Ovary (tissue), 7 donors: ENCODE measurements at regions not wholly inside any gene's neighbourhood (a gene's known extent, or its start where the extent isn't known, plus 50 kb on each side); places are given as distances from the start of the nearest gene placed in this dataset.

Experiments used
- DNase-seq, 5 donors: peaks; one replicate each; pipeline ENCODE4 v3.0.0-alpha.2; 2019 to 2020
- H3K27ac ChIP-seq, 2 donors: fragments of 200-600 bp; one replicate each; pipeline versions ENCODE4 v1.5.1 to v1.8.0; 2019 to 2022
- H3K27me3 ChIP-seq: fragments of 200-600 bp; one replicate; pipeline ENCODE4 v1.8.0; 2022
- H3K36me3 ChIP-seq: fragments of 200-600 bp; sonication (generic); one replicate; pipeline ENCODE4 v1.5.1; 2019
- H3K4me1 ChIP-seq: one replicate; pipeline ENCODE4 v1.8.1; 2013; ENCODE audit warnings: mild to moderate bottlenecking, moderate library complexity; ENCODE audit not compliant: insufficient read depth
- H3K4me3 ChIP-seq: fragments of 200-600 bp; sonication (generic); one replicate; pipeline ENCODE4 v1.5.1; 2017
- H3K9me3 ChIP-seq, 2 donors: fragments of 200-600 bp in 1 of 2; sonication (generic) in 1 of 2; one replicate each; pipeline versions ENCODE4 v1.5.1 to v1.8.1; 2013 to 2019; ENCODE audit warnings: mild to moderate bottlenecking in 1 of 2, moderate library complexity in 1 of 2
- EP300 ChIP-seq: sonication (generic); formaldehyde crosslinking; IDR thresholded peaks from one replicate; pipeline ENCODE4 v1.6.1; 2017; ENCODE audit warnings: antibody characterized with exemption
- POLR2A ChIP-seq: fragments of 450-650 bp; IDR thresholded peaks from one replicate; pipeline ENCODE4 v1.6.1; 2017; ENCODE audit warnings: antibody characterized with exemption, mild to moderate bottlenecking, moderate library complexity
- WGBS, 3 donors: extraction: QIAGEN DNeasy Blood & Tissue Kit in 1 of 3; methylation state at CpG; one replicate each; pipeline versions ENCODE4 v1.1.5 to v1.1.7; 2013 to 2017; 5-methylcytosine and 5-hydroxymethylcytosine counted together
- intact Hi-C, 4 donors: fragments of 100-400 bp; cut with DNase I; formaldehyde crosslinking; loops; one replicate each; pipeline versions ENCODE4 v1.11.0 to v1.15.1; 2022 to 2023
- TF ChIP-seq, protein P1 (sequence below), 3 donors: fragments of 450-650 bp in 2 of 3; fragments of 200-600 bp in 1 of 3; IDR thresholded peaks; one replicate each; pipeline versions ENCODE4 v1.5.1 to v1.8.0; 2016 to 2022; ENCODE audit warnings: antibody characterized with exemption in 3 of 3, mild to moderate bottlenecking in 1 of 3
- donor health status: DM: no; HTN: no; CAD: no; lungs with moderate emphysema.
- donor health status: DM: no; HTN: no; CAD: no.
- donor health status: Bipolar disorder and iron deficiency.
- donor health status: DM: no; HTN: no; CAD: no.
- donor health status: DM: yes; HTN: yes; CAD: no.

DNA sequence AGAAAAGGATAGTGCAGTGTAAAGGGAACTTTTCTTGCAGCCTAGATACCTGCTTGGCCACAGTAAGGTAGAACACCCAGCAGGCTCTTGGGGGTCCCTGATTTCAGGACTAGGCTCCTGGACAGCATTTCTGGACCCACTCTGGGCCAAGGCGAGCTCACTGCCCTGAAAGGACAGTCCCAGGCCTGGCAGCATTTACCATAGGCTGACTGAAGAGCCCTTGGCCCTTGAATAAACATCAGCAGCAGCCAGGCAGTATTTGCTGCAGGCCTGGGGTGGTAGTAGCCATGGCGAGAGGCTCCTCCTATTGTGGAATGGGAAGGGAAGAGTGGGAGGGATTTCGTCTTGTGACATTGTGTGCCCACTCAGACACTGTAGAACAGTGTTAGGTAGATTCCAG is 529.2 kb downstream of the TUSC7 start:
- intact Hi-C loops: no loop called here
- TF ChIP-seq, protein P1, sequence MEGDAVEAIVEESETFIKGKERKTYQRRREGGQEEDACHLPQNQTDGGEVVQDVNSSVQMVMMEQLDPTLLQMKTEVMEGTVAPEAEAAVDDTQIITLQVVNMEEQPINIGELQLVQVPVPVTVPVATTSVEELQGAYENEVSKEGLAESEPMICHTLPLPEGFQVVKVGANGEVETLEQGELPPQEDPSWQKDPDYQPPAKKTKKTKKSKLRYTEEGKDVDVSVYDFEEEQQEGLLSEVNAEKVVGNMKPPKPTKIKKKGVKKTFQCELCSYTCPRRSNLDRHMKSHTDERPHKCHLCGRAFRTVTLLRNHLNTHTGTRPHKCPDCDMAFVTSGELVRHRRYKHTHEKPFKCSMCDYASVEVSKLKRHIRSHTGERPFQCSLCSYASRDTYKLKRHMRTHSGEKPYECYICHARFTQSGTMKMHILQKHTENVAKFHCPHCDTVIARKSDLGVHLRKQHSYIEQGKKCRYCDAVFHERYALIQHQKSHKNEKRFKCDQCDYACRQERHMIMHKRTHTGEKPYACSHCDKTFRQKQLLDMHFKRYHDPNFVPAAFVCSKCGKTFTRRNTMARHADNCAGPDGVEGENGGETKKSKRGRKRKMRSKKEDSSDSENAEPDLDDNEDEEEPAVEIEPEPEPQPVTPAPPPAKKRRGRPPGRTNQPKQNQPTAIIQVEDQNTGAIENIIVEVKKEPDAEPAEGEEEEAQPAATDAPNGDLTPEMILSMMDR (IDR thresholded peaks at IDR 0.05): no peak
- TF ChIP-seq POLR2A (no peak), EP300 (no peak)
- no peak overlapping the region for H3K27ac ChIP-seq
- H3K36me3 ChIP-seq: no peaks in the 10 kb centered on the region
- no peak for DNase-seq
- no peaks in the 10 kb centered on the region for H3K27me3 ChIP-seq
- no peak overlapping the region for H3K4me3 ChIP-seq
- H3K4me1 ChIP-seq: no peaks in the 10 kb centered on the region
- WGBS, 3 donors: 84 to 98% (median 91%) methylated on average over 3 of the region's 3 CpGs
- H3K9me3 ChIP-seq: no peaks in the 10 kb centered on the region

DNA sequence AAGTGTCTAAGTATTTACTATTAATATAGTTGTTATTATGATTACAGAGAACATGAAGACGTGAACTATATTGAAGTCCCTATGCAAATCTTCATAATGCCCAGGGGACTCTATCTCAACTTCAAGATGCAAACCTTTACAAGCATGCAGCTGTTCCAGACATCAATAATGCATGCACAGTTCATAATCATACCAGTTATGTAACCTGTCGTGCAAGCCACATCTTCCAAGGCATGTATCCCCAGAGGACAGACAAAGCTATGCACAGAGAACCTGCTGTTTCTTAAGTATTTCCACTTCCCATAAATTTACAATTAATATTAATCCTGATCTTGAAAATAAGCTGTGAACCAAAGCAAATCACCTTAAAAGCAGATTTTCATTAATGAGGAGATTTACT is 534.1 kb downstream of the TUSC7 start:
- H3K9me3 ChIP-seq: no peaks in the 10 kb centered on the region
- no peak overlapping the region for H3K27ac ChIP-seq
- TF ChIP-seq EP300 (no peak), POLR2A (no peak)
- TF ChIP-seq, protein P1 (IDR thresholded peaks at IDR 0.05): no peak
- H3K27me3 ChIP-seq: no peaks in the 10 kb centered on the region
- H3K36me3 ChIP-seq: no peaks in the 10 kb centered on the region
- intact Hi-C loops: no loop called here
- DNase-seq: no peak
- H3K4me3 ChIP-seq: no peak overlapping the region
- WGBS, 3 donors: 71 to 84% (median 78%) methylated on average over 2 of the region's 2 CpGs
- no peaks in the 10 kb centered on the region for H3K4me1 ChIP-seq

DNA sequence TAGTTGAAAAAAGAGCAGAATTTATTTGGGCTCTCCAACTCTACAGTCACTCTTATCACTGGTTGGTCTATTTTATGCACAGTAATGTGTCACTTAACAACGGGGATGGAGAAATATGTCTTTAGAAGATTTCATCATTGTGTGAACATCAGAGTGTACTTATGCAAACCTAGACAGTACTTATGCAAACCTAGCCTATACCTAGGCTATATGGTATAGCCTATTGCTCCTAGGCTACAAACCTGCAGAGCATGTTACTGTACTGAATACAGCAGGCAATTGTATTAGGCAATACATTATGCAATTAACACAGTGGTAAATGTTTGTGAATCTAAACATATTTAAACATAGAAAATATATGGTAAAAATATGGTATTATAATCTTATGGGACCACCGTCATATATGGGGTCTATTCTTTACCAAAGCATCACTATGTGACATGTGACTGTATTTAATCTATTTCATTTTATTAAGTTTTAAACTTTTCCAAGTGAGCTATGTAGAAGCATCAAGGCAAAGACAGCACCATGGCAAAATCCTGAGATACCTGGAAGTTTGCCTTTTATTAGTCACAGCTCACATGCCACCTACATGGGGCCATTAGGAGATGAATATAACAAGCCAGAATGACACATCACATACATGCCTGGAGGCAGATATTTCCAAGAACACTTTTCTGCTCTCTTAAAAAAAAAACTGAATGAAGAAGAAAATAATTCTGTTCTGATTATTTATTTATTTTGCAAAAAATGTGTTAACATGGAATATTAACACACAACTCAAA is 537.4 kb downstream of the TUSC7 start:
- Histone ChIP-seq H3K4me1 (no peaks in the 10 kb centered on the region), H3K36me3 (no peaks in the 10 kb centered on the region)

DNA sequence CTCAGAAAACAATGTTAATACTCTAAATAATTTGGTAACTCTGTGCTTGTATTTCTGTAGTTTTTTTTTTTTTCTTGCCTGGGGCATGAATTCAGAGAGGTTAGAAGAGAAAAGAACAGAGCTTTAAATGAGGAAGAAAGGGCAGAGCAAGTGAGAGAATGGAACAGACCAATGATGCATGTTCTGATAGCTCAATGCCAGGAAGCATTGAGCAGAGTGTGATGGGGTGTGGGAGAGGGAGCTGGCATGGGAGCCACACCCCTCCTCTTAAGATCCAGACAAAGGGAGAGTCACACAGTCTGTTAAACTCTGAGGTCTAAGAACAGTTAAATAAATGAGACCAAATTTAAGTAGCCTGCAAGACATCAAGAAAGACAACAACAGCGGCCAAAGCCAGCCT is 538.6 kb downstream of the TUSC7 start:
- Histone ChIP-seq H3K27me3 (no peaks in the 10 kb centered on the region), H3K4me3 (no peak overlapping the region), H3K4me1 (no peaks in the 10 kb centered on the region), H3K27ac (no peak overlapping the region), H3K36me3 (no peaks in the 10 kb centered on the region), H3K9me3 (no peaks in the 10 kb centered on the region)
- 90 to 92% (median 92%) methylated on average over 1 of the region's 1 CpG for WGBS, 3 donors
- intact Hi-C loops: no loop called here
- TF ChIP-seq, protein P1 (IDR thresholded peaks at IDR 0.05): no peak
- no peak for TF ChIP-seq POLR2A
- TF ChIP-seq EP300: no peak
- DNase-seq: no peak

More for the DNA sequence above, 537.4 kb downstream of the TUSC7 start:
- intact Hi-C loops: no loop called here
- TF ChIP-seq EP300: no peak
- TF ChIP-seq, protein P1 (IDR thresholded peaks at IDR 0.05): no peak
- no peak for TF ChIP-seq POLR2A
- H3K27me3 ChIP-seq: no peaks in the 10 kb centered on the region
- no peak overlapping the region for H3K4me3 ChIP-seq
- no peaks in the 10 kb centered on the region for H3K9me3 ChIP-seq
- no peak overlapping the region for H3K27ac ChIP-seq
- no peak for DNase-seq
- WGBS, 3 donors: 59 to 90% (median 88%) methylated on average over 2 of the region's 2 CpGs
